EH (cell line): ENCODE measurements at regions not wholly inside any gene's neighbourhood (a gene's known extent, or its start where the extent isn't known, plus 50 kb on each side); places are given as distances from the start of the nearest gene placed in this dataset.
A peak's percentile ranks its signal among the peaks of the same experiment; 100 is the strongest.

ENCODE experiments used
- DNase-seq: peaks from one replicate; pipeline ENCODE4 v3.0.0-alpha.2; 2015; ENCODE audit warnings: low read depth

GRCh38 chr13:29926098-29926476, 75.7 kb upstream of the UBL3 start:
- DNase-seq: no peak

DNA sequence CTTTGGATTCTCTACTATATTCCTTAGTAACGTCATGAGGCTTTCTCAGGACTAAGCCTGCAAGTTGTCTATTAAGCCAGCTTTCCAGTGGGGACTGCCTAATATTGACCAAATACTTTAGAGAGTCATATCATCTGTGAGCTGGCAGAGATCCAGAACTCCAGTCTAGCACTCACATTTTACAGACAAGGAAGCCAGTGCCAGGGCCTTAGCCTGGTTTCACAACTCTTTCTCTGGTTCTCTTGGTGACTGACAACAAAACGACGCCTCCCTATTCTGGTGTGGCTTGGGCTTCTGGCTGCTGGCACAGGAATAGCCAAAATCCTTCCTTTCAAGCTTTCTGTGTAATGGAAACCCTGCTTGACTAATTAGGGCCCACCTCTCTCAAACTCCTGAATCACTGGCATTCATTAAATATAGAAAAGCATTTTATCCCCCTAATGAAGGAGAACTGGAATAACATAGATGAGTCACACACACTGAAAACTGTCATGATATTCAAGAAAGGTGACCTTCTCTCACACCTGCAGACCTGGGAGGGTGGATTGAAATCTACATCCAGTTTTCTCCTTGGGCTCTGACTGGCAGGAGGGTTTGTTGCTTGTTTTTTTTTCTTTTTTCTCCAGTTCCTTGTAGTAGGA, 75.2 kb upstream of the UBL3 start:
- DNase-seq: peak; percentile 86

DNA sequence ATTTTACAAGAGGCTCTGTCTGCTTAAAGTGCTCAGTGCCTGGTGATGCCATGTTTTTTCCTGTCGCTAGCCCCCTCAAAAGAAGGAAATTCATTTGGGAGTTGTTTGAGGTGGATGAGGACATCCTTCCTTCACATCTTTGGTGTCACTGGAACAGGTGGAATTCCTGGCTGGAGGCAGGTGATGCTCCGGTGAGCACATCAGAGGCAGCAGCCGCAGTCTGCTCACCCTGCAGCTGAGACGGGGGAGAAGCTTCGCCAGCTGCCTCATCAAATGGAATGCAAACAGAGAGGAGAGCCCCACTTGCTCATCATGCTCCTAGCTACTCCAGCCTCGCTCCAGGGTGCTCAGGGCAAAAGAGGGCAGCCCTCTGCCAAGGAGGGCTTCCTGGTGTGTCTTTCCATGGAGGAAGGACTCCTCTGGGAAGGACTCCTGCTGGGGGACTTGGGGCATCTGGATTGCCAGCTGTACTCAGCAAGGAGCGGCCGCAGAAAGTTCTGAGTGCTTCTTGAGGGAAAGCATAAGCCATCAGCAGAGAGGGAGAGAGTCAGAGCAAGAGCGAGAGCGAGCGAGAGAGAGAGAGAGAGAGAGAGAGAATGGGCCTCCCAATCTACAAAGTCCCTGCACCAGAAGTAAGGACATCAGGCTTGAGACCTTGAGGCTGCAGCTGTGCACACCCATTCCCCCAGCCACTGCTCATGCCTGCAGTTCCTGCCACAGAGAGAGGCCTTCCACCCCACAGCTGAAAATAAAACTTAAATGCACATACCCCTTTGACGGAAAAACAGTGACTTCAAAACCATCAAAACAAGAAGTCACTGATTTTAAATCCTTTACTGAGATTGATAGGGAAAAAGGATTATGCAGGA, 74.3 kb upstream of the UBL3 start:
- DNase-seq: peak; percentile 87

DNA sequence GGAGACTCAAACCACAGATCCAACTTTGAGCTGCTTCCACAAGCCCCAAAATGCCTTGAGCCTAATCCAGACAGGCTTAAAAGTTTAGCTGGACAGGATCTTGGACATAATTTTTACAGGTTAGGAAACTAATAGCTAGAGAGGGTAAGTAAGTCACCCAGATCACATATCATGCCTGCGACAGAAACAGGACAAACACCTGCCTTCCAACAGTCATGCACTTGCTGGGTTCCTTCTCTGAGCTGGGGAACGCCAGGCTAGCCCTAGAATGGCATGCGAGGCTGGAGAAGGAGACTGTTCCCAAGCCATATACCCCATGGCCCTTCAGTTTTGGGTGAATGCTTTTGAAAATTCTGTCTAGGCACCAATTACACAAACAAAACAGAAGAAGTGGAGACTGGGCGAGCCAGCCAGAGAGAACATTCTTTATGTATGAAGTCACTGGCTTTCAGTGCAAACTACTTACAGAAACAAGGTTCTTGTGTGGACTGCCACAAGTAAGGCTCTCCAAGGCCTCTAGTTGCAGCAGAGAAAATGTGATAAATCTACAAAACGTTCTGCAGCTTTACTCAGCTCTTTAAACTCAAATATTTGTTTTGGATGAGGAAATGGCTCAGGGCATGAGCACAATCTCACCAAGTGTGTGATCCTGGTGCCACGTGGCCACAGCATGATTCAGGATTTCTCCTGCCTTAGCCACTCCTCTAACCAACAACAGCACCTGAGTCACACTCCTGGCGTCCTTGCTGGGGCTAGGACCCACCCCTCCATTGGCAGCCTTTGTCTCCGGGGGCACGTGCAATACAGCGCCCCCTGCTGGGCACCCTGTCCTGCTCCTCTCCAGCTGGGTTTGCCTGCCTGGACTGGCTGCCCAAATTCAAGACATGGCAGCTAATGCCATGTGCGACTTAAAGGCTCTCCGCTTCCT, 73.4 kb upstream of the UBL3 start:
- peak; percentile 98 for DNase-seq

DNA sequence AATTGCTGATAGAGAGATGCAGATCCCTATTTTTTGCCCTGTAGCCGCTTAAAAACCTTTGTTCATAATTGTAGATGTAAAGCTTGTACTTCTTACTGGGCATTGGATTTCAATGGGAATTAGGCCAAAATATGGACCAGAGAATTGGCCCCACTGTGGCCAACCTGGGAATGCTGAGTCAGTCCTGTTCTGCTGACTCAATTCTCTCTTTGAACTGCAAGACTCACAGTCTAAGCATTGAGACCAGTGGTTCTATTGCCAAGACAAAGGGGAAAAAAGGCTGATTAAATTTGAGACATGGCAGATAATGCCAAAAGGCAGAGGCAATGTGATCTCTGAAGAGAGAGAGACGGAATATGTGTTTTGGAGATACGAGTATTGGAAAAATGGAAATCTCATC, 72.5 kb upstream of the UBL3 start:
- DNase-seq: peak; percentile 58

DNA sequence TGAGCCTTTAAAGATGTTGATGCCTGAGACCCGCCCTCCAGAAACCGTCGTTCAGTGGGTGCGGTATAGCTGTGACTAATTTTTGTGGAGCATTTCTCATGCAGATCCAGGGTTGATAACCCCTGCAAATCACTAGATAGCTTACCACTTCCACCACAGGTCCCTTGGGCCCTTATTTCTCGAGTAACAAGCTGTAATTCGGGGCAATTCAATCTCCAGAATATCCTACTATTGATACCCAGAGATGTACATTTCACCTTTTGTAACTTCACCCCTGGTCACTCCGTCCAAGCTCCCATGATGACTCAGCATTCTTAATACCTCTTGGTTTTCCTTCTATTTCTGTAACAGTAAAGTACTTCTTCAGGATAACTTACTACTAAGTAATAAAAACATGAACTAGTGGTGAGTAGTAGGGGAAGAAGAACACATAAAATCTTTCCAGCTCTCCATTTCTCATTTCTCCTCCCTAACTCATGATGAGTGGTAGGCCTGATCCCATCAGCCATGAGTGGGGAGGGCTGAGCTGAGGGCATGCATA, 71.9 kb upstream of the UBL3 start:
- DNase-seq: peak; percentile 64

- DNase-seq: no peak
These were observed 71.1 kb upstream of the UBL3 start for GRCh38 chr13:29921542-29921941.

DNA sequence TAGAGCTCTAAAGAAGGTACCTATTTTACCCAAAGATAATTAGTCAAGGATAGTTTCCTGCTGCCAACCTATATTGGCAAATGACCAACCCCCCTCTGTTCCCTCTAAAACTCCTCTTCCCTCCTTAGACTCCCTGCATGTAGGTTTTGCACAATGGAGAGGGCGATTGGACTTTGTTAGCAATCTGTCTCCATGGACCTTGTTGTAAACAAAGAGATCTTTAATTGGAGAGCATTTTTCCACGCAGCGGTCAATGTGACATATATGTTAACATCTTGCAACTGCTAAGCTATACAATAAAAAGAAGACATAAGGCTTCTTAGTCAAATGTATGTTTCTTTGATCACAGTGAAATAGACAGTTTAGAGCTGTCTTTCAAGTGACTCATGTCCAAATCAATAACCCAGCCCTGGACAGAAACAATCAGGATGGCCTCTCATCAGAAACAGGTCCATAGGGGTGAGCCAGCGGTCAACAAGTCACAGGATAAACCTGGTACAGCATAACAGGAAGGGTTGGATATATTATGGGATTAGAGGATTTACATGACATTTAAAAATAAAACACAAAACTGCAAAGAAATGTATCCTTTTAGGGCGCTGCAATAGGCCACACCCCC, 69.7 kb upstream of the UBL3 start:
- no peak for DNase-seq

GRCh38 chr13:29918845-29919244, 68.4 kb upstream of the UBL3 start:
- DNase-seq: peak; percentile 92

DNA sequence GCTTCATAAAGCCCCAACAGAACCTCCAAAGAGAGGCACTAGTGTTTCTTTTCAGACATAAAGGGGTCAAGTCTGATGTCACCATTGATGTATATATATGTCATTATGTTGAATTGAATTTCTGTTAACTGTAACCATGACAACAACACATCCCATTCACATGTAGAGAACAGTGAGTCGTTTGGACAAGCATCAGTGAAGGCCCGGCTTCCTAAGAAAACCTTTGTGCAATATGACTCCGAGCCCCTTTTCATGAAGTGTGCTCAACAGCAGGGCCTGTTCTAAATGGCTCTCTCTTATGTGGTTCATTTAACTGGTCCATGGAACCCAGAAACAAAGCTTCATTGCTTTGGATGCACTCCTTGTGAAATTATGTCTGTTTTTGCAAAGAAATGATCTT, 67.2 kb upstream of the UBL3 start:
- no peak for DNase-seq

DNA sequence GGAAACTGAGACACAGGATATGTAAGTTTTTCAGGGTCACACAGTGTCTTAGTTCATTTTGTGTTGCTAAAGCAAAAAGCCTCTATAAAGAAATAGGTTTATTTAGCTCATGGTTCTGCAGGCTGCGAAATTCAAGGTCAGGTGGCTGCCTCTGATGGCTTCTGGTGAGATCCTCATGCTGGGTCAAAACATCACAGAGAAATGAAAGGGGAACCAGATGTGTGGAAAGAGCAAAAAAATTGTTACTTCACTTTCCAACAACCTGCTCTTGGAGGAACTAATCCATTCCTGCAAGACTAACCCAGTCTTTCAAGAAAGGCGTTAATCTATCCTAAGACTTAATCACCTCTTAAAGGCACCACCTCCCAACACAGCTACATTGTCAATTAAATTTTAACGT, 64.2 kb upstream of the UBL3 start:
- no peak for DNase-seq

- no peak for DNase-seq
These were observed 61.5 kb upstream of the UBL3 start for GRCh38 chr13:29911781-29912418.

- DNase-seq: peak; percentile 93
These were observed 59.7 kb upstream of the UBL3 start for GRCh38 chr13:29909975-29910674.

- DNase-seq: no peak
These were observed 58.8 kb upstream of the UBL3 start for GRCh38 chr13:29909081-29909730.

DNA sequence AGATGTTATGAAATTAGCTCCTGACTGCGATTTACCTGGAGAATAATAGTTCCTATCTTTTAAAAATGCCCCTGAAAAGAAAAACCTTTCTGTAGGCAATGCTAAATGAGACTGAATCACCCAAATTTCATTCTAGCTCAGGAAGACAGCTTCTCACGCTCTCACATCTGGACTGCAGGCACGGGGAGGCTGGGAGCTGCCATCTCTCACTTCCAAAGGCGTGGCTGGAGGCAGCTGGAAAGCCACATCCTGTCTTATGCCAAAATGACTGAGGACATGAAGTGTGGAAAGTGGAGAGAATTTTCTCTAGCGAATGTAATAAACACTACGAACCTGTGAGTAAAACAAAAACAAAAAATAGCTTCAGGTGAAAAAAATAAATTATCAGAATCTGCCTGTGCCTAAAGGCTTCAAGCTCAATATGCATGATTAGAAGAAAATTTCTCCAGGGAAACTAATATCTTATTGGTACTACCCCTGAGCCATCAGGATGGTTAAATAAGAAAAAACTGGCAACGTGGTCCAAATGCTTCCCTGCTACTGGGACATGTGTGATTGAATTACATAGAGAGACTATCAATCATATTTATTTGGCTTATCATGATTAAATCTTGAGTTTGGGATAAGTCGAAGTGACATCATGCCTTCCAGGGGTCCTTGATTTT, 58.1 kb upstream of the UBL3 start:
- peak; percentile 83 for DNase-seq

DNA sequence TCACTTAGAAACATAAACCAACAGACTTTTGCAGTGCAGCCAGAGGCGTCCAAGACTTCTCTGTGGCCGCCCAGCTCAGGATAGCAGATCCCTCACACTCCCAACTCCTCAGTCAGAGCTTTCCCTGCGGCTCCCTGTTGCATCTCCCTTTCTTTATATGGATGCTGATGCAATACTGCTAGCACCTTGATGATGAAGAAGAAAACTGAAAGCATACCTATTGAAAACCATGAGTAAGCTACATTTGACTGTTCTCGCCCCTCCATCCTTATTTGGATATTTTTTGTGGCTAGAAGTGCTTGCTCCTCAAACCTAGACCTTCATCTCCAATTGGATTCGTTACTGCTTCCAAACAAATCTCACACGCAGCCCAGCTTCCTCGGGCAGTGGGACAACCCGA, 57.3 kb upstream of the UBL3 start:
- DNase-seq: no peak

- no peak for DNase-seq
These were observed 56.1 kb upstream of the UBL3 start for GRCh38 chr13:29906432-29907011.

GRCh38 chr13:29905845-29906244, 55.4 kb upstream of the UBL3 start:
- DNase-seq: peak; percentile 59

DNA sequence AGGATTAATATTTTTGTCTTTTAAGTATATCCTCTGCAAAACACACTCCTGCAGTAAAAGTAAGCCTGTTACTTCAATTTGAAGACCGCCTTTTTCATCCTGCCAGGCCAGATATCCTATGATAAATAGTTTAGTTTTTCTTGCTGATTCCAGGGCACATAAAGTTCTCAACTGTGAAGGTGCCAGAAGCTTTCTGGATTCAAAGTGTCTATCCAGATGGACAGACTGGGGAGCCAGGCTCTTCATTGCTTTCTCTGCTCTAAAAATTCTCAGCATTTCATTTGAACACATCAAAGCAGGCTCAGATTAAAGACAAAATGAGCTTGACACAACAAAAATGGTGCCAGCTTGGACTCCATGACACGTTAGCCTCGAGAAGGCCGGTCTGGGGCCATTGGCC, 53.6 kb upstream of the UBL3 start:
- no peak for DNase-seq
